NT2/D1 (cell line): ENCODE measurements at regions not wholly inside any gene's neighbourhood (a gene's known extent, or its start where the extent isn't known, plus 50 kb on each side); places are given as distances from the start of the nearest gene placed in this dataset.

Experiments
- SUZ12 ChIP-seq: IDR thresholded peaks from 2 replicates; pipeline ENCODE4 v1.6.1; 2011; ENCODE audit not compliant: insufficient read length, insufficient read depth; ENCODE audit errors: extremely low read depth
- YY1 ChIP-seq: IDR thresholded peaks from 2 replicates; pipeline ENCODE4 v1.6.1; 2011; ENCODE audit not compliant: insufficient read length, insufficient read depth
- ZNF274 ChIP-seq: IDR thresholded peaks from 2 replicates; pipeline ENCODE4 v1.6.1; 2011; ENCODE audit warnings: mild to moderate bottlenecking, low read depth, low read length

- no peak for TF ChIP-seq SUZ12
- TF ChIP-seq YY1, result no peak
- no peak for TF ChIP-seq ZNF274
Observed at GRCh38 chr15:62337934-62338333, 172.8 kb upstream of the C2CD4B start.
